HUES48 (cell line): ENCODE measurements at regions not wholly inside any gene's neighbourhood (a gene's known extent, or its start where the extent isn't known, plus 50 kb on each side); places are given as distances from the start of the nearest gene placed in this dataset.
"Not testable (repeated sequence)": the region's sequence is repeated elsewhere in the genome, so short reads cannot be mapped to it uniquely, and the experiment has no call there.

Experiments
- H3K27ac ChIP-seq: one replicate; pipeline ENCODE4 v1.7.0; 2013; ENCODE audit warnings: low read depth, low read length, inconsistent platforms
- H3K27me3 ChIP-seq: 2 replicates; pipeline ENCODE4 v1.6.1; 2013; ENCODE audit warnings: mild to moderate bottlenecking, low read length; ENCODE audit not compliant: control insufficient read depth, insufficient read depth
- H3K36me3 ChIP-seq: 2 replicates; pipeline ENCODE4 v1.6.1; 2013; ENCODE audit warnings: low read length; ENCODE audit not compliant: control insufficient read depth, insufficient read depth
- H3K4me1 ChIP-seq: 2 replicates; pipeline ENCODE4 v1.6.1; 2013; ENCODE audit warnings: mild to moderate bottlenecking, low read length; ENCODE audit not compliant: control insufficient read depth, insufficient read depth
- H3K4me3 ChIP-seq: 2 replicates; pipeline ENCODE4 v1.5.1; 2013; ENCODE audit warnings: mild to moderate bottlenecking, low read depth, low read length
- H3K9ac ChIP-seq: 2 replicates; pipeline ENCODE4 v1.6.1; 2013; ENCODE audit warnings: mild to moderate bottlenecking, low read depth, low read length, moderate library complexity
- H3K9me3 ChIP-seq: 2 replicates; pipeline ENCODE4 v1.6.1; 2013; ENCODE audit warnings: low read length; ENCODE audit not compliant: control insufficient read depth, insufficient read depth

DNA sequence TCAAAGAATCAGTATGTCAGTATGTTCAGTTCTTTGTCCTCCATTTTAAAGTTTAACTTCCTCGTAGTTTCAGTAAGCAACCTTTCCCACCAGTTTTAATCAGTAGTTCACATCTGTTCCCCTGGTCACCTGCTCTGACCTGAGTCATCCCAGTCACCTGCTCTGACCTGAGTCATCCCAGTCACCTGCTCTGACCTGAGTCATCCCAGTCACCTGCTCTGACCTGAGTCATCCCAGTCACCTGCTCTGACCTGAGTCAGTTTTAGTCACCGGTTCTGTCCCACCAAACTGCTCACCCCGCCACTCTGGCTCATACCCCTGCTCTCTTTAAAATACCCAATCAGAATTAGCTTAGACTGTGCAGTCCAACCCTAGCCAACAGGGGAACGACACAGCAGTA lies 180.1 kb upstream of the CNTN6 start:
- H3K4me1 ChIP-seq, H3K4me3 ChIP-seq, H3K27me3 ChIP-seq, H3K9ac ChIP-seq, H3K36me3 ChIP-seq, H3K9me3 ChIP-seq: not testable (repeated sequence)
- H3K27ac ChIP-seq = peak overlapping the region; percentile 27

DNA sequence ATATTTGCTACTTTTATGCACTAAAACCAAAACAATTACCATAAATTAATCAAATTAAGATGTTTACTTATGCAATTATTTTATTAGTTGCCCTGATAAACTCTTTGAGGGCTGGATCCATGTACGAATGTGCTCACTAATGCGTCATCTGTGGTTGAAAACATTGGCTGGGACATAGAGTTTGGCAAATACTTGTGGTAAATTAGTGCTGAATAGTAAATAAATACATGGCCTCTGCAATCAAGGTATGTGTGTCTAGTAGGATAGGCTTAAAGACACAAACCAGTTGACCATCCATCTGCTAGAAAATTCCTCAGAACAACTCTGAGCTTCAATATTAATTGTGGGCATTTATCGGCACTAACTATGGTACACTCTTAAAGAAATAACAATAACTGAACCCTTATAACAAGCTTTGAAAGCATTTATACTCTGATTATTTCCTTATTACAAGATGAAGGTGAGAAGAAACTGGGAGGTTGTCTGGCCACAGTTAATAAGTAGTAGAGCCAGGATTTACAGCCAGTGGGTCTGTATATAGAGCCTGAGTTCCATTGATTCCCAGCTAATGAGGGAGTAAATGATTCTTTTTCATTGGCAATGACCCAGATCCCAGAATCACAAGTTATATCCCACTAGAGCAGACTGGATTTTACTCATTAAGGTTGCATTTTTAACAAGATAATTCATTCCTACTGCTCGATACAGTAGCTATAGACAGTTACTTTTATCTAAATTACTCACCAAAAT lies 169.5 kb upstream of the CNTN6 start:
- Histone ChIP-seq H3K27me3 (no peaks in the 10 kb centered on the region), H3K4me3 (no peak overlapping the region), H3K9me3 (no peaks in the 10 kb centered on the region), H3K4me1 (no peaks in the 10 kb centered on the region), H3K9ac (no peak overlapping the region), H3K36me3 (no peaks in the 10 kb centered on the region), H3K27ac (no peak overlapping the region)

DNA sequence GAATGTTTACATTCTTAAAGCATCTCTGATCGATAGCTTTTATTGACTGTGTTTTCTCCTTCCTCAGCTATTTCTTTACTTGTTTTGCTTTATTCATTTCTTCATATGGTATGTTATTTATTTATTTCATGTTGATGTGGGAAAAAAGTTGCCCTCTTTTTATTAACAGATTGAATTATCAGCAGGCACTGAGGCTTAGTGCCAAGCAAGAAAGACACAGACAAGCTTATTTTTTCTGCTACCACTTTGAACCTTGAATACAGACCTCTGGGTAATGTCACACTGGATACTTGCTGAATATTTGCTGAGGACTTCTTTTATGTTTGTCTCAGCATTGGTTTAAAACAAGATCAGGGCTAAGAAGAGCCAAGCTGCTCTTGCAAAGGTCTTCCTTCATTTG lies 162.0 kb upstream of the CNTN6 start:
- no peaks in the 10 kb centered on the region for H3K4me1 ChIP-seq
- H3K9me3 ChIP-seq = no peaks in the 10 kb centered on the region
- no peaks in the 10 kb centered on the region for H3K27me3 ChIP-seq

DNA sequence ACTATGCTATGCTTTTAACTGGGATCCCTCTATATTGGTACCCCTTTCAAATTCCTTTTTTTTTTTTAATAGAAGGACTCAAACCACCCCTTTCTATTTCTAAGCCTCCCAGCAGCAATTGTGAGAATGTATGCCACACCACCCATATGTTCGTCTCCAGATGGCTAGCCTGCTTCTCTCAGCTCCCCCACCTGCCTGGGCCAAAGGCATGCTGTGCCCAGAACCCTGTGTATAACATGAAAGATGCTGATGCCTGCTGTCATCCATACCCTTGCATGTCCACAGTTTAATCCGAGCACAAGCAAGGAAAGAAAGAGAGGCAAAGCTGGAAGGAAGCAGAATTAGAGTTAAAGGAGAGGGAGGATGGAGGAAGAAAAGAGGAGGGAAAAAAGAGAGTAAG lies 159.5 kb upstream of the CNTN6 start:
- Histone ChIP-seq H3K4me1 (no peaks in the 10 kb centered on the region), H3K4me3 (no peak overlapping the region), H3K27ac (no peak overlapping the region), H3K36me3 (no peaks in the 10 kb centered on the region), H3K9ac (no peak overlapping the region), H3K27me3 (no peaks in the 10 kb centered on the region), H3K9me3 (no peaks in the 10 kb centered on the region)

More for the DNA sequence above, 162.0 kb upstream of the CNTN6 start:
- H3K27ac ChIP-seq = no peak overlapping the region
- no peak overlapping the region for H3K4me3 ChIP-seq
- no peaks in the 10 kb centered on the region for H3K36me3 ChIP-seq
- H3K9ac ChIP-seq = no peak overlapping the region

DNA sequence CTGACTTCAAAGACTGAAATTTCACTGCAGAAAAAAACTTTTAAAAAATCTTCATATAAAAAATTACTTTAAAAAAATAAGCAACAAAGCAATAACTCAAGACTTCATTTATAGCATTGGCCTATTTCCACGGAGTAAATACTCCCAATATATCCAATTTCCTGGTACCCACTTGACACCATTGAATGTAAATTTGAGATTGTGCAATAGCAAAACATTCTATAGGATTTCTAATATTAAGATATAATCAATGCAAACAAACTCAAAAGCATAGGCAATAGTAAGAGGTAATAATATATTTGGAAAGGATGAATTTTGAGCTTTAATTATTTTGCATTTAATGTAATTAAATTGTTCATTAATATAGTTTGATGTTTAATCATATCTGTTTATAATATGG lies 148.0 kb upstream of the CNTN6 start:
- H3K9ac ChIP-seq = no peak overlapping the region
- no peaks in the 10 kb centered on the region for H3K9me3 ChIP-seq
- no peaks in the 10 kb centered on the region for H3K36me3 ChIP-seq
- H3K27me3 ChIP-seq = no peaks in the 10 kb centered on the region
- no peak overlapping the region for H3K27ac ChIP-seq
- H3K4me1 ChIP-seq = no peaks in the 10 kb centered on the region
- no peak overlapping the region for H3K4me3 ChIP-seq

DNA sequence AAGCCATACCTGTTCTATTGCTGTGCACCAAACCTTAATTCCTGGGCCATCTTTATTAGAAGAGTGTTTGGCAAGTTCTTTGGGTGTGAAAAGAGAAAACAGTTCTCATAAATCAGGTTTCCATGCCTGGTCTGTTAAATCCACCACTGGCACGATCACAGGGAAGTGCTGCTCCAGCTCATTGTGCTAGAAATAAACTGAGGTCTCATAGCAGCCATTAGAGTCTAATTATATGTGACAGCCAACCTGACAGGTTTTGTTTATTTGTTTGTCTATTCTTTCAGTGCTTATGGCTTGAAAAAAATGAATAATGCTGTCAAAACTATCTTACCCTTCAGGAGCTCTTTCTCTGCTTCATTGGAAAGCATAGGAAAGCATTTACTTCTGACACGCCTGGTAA lies 147.1 kb upstream of the CNTN6 start:
- Histone ChIP-seq H3K27me3 (no peaks in the 10 kb centered on the region), H3K4me1 (no peaks in the 10 kb centered on the region), H3K4me3 (no peak overlapping the region), H3K9me3 (no peaks in the 10 kb centered on the region), H3K36me3 (no peaks in the 10 kb centered on the region), H3K9ac (no peak overlapping the region), H3K27ac (no peak overlapping the region)

DNA sequence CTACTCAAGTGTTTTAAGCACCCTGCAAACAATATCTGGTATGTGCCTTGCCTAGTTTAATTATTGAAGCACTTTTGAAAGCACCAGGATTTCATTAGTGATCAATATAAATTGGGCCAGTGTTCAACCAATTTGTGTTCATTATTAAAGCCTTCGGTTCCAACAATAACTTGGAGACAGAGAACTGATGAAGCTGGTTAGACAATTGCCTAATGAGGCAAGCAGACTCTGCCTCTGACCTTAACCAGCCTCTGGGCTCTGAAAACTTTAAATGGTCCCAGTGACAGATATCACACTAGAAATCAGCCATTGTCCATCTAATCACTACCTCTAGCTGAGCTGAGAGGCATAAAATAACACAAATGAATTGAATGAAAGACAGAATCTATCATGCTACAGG lies 139.9 kb upstream of the CNTN6 start:
- H3K4me3 ChIP-seq = no peak overlapping the region
- H3K9ac ChIP-seq = no peak overlapping the region
- H3K9me3 ChIP-seq = no peaks in the 10 kb centered on the region
- H3K27ac ChIP-seq = no peak overlapping the region
- H3K27me3 ChIP-seq = no peaks in the 10 kb centered on the region
- no peaks in the 10 kb centered on the region for H3K4me1 ChIP-seq
- H3K36me3 ChIP-seq = no peaks in the 10 kb centered on the region

DNA sequence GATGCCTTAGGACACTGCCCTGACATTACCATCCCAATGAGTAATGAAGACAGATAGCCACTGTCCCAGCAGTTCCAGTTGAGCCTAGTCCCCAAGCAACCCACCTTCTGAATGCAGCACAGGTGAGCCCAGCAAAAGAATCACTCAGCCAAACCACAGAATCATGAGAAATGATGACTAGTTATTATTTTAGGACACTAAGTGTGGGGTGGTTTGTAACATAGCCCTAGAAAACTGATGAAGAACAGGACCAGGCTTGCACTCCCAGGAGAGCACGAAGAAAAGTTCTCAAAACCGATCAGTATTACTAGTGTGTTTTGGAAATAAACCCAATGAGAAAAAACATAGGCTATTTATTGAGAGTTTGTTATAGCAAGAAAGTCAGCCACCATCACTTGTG lies 129.6 kb upstream of the CNTN6 start:
- Histone ChIP-seq H3K27ac (no peak overlapping the region), H3K27me3 (no peaks in the 10 kb centered on the region), H3K9ac (no peak overlapping the region), H3K36me3 (no peaks in the 10 kb centered on the region), H3K9me3 (no peaks in the 10 kb centered on the region), H3K4me1 (no peaks in the 10 kb centered on the region), H3K4me3 (no peak overlapping the region)

DNA sequence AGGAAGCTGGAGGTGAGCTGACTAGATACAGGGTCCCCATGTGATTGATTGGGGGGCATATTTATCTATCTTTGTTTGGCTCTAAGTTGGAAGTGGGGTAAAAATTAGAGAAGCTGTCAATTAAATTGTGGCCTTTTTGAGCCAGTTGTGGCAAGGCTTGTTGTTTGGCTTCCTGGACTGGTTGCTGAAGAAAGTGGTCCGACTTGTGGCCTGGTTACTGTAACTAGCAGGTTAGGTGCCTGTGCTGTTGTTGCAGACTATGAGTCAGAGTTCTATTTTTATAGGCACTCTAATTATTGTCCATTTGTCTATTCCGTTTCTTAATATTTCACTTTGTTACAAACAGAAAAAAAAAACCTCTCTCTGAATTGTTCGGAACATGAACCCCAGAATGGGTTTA lies 129.1 kb upstream of the CNTN6 start:
- no peaks in the 10 kb centered on the region for H3K36me3 ChIP-seq
- no peak overlapping the region for H3K4me3 ChIP-seq
- no peaks in the 10 kb centered on the region for H3K4me1 ChIP-seq
- no peaks in the 10 kb centered on the region for H3K27me3 ChIP-seq
- no peak overlapping the region for H3K9ac ChIP-seq
- no peaks in the 10 kb centered on the region for H3K9me3 ChIP-seq
- H3K27ac ChIP-seq = no peak overlapping the region

DNA sequence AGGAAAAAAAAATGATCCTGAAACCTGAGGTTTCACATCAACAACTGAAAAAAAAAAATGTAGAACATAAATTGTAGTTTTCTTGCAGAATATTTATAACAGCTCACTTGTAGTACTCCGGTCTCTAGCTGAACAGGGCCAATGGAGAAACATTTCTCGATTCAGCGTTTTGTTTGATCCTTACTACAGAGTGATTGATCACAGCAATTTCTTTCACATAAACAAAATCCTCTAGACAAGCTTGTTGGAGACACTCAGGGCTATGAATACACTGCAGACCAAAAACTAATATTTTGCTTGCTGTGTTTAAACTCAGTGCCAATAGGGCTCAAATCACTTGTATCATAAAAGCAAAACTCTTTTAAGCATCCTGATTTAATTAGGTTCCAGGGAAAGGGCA lies 127.0 kb upstream of the CNTN6 start:
- no peak overlapping the region for H3K27ac ChIP-seq
- H3K4me1 ChIP-seq = no peaks in the 10 kb centered on the region
- no peak overlapping the region for H3K9ac ChIP-seq
- no peaks in the 10 kb centered on the region for H3K9me3 ChIP-seq
- H3K4me3 ChIP-seq = no peak overlapping the region
- no peaks in the 10 kb centered on the region for H3K36me3 ChIP-seq
- no peaks in the 10 kb centered on the region for H3K27me3 ChIP-seq

DNA sequence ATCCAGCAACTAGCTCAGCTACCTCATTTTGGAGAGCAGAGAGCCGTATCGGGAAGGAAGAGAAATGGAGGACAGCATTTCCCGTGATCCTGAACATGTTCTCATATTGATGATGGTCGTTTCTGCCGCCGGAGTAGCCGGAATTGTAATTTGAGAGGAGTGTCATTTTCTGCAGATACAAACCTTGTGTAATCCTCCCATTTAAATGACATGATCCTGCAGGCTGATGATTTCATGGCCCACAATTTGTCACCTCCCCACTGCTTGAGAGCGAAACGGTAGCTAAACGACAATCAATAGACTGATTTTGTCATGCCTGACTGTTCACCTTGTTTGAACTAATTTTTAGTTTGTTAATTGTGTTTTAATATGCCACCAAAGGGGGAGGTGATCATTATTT lies 126.5 kb upstream of the CNTN6 start:
- Histone ChIP-seq H3K9ac (no peak overlapping the region), H3K27ac (no peak overlapping the region), H3K4me1 (no peaks in the 10 kb centered on the region), H3K4me3 (no peak overlapping the region), H3K27me3 (no peaks in the 10 kb centered on the region), H3K36me3 (no peaks in the 10 kb centered on the region), H3K9me3 (no peaks in the 10 kb centered on the region)

DNA sequence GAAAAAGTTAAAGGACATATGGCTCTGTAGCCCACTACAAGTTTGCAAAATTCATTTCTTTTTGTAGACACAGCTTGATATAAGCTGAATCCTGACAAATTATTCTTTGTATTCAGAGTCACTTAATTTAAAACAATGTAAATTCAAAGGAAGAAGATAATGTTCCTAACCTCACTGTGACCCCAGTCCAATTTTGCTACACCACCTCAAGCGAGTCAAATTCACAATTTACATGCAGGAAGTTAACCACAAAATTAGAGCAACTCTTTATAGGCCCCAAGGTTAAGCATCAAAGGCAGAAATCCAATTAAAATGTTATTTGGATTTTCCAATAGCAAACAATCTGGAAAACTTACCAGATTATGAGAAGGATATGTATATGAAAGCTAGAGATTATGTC lies 119.5 kb upstream of the CNTN6 start:
- Histone ChIP-seq H3K9ac (no peak overlapping the region), H3K36me3 (no peaks in the 10 kb centered on the region), H3K27ac (no peak overlapping the region)

More for the DNA sequence above, 119.5 kb upstream of the CNTN6 start:
- Histone ChIP-seq H3K4me1 (peaks cover 13% of the 10 kb centered on the region), H3K27me3 (no peaks in the 10 kb centered on the region), H3K9me3 (no peaks in the 10 kb centered on the region), H3K4me3 (no peak overlapping the region)
